ENCODE measurements at regions not wholly inside any gene's neighbourhood (a gene's known extent, or its start where the extent isn't known, plus 50 kb on each side); places are given as distances from the start of the nearest gene placed in this dataset.
A peak's percentile ranks its signal among the peaks of the same experiment; 100 is the strongest.

DNA sequence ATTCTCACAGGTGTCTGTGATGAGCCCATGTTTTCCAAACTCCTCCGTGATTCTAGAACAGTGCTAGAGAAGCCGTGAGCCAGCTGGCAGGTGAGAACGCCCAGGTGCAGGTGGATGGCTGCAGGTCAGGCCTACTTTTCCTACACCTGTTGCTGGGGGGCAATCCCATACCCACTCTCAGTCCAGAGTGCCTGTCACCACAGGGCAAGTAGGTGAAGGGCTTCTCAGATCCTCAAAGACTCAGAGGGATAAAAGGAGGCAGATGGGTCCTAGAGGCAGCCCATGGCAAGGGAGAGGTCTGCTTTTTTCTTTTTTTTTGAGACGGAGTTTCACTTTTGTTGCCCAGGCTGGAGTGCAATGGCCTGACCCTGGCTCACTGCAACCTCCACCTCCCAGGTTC is 50.7 kb upstream of the H6PD start:
- H3K14ac ChIP-seq (replicated peaks; ENCODE audit: low read depth, low read length): 0 out of 2 replicates have a peak overlapping the region, but pooled peaks have one; percentile 81
- H4K5ac ChIP-seq (ENCODE audit: low read depth, low read length): no peak overlapping the region
- 0 out of 2 replicates have a peak overlapping the region, but pooled peaks have one; percentile 46 for H3K23ac ChIP-seq (ENCODE audit: low read depth, low read length)
- peak overlapping the region; percentile 64 for H3K4me2 ChIP-seq (ENCODE audit: low read depth, low read length)
- DNase-seq: no peak
- H3K4me1 ChIP-seq (ENCODE audit: control insufficient read depth, insufficient read depth, low read length): peaks cover 23% of the 10 kb centered on the region
- H3K27ac ChIP-seq (ENCODE audit: insufficient read depth, low read length): no peak overlapping the region
- H2BK15ac ChIP-seq (ENCODE audit: low read depth, low read length): peak overlapping the region; percentile 44; the same call in 1 of the 3 replicates
- H3K9me1 ChIP-seq (ENCODE audit: insufficient read depth, low read length): peaks cover 27% of the 10 kb centered on the region
- no CpG with 5 or more reads among the region's 4 CpGs for WGBS, 2 experiments (ENCODE audit: extremely low coverage in 2 of 2, insufficient read length in 1 of 2)
- H3K4me3 ChIP-seq (ENCODE audit: insufficient read depth, low read depth, low read length): peak overlapping the region; percentile 87
- no peak overlapping the region for H3K56ac ChIP-seq (ENCODE audit: extremely low read depth, insufficient read depth, low read length)
- H2BK5ac ChIP-seq (ENCODE audit: low read depth, low read length, poor library complexity, severe bottlenecking): no peak overlapping the region
- H3K9me3 ChIP-seq (ENCODE audit: control insufficient read depth, insufficient read depth, low read length): no peaks in the 10 kb centered on the region
- no peaks in the 10 kb centered on the region for H3K27me3 ChIP-seq (ENCODE audit: control insufficient read depth, insufficient read depth, low read length)
- no peak overlapping the region for H4K91ac ChIP-seq (ENCODE audit: insufficient read depth, low read depth, low read length)
- peak overlapping the region in 1 of 2 experiments; percentile 37; a peak in 2 of 4 replicates for H4K8ac ChIP-seq (ENCODE audit: low read depth in 2 of 2, low read length in 2 of 2)
- no peak overlapping the region for H3K9ac ChIP-seq (ENCODE audit: low read depth, low read length)
- H3K18ac ChIP-seq (ENCODE audit: low read depth, low read length): no peak overlapping the region
- H2AK9ac ChIP-seq (replicated peaks; ENCODE audit: low read depth, low read length, poor library complexity): peak overlapping the region; percentile 92
- peak overlapping the region; percentile 63; the same call in 1 of the 2 replicates for H2AK5ac ChIP-seq (ENCODE audit: low read depth, low read length)
- ChIA-PET CTCF (no interaction called here), POLR2A (ENCODE audit: unreplicated experiment) (no interaction called here)
- TF ChIP-seq, protein P1, sequence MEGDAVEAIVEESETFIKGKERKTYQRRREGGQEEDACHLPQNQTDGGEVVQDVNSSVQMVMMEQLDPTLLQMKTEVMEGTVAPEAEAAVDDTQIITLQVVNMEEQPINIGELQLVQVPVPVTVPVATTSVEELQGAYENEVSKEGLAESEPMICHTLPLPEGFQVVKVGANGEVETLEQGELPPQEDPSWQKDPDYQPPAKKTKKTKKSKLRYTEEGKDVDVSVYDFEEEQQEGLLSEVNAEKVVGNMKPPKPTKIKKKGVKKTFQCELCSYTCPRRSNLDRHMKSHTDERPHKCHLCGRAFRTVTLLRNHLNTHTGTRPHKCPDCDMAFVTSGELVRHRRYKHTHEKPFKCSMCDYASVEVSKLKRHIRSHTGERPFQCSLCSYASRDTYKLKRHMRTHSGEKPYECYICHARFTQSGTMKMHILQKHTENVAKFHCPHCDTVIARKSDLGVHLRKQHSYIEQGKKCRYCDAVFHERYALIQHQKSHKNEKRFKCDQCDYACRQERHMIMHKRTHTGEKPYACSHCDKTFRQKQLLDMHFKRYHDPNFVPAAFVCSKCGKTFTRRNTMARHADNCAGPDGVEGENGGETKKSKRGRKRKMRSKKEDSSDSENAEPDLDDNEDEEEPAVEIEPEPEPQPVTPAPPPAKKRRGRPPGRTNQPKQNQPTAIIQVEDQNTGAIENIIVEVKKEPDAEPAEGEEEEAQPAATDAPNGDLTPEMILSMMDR (conservative IDR thresholded peaks at IDR 0.05; ENCODE audit: low read depth, low read length): no peak
- TF ChIP-seq MXI1 (IDR thresholded peaks at IDR 0.05; ENCODE audit: borderline replicate concordance, low read depth, low read length): no peak
- no peak for TF ChIP-seq MAZ (IDR thresholded peaks at IDR 0.05; ENCODE audit: borderline replicate concordance, low read depth, low read length)
- TF ChIP-seq MAFK (IDR thresholded peaks at IDR 0.05; ENCODE audit: low read depth, low read length): no peak
- no peak for TF ChIP-seq RCOR1 (IDR thresholded peaks at IDR 0.05; ENCODE audit: insufficient replicate concordance, low read length)
- TF ChIP-seq, protein P2, sequence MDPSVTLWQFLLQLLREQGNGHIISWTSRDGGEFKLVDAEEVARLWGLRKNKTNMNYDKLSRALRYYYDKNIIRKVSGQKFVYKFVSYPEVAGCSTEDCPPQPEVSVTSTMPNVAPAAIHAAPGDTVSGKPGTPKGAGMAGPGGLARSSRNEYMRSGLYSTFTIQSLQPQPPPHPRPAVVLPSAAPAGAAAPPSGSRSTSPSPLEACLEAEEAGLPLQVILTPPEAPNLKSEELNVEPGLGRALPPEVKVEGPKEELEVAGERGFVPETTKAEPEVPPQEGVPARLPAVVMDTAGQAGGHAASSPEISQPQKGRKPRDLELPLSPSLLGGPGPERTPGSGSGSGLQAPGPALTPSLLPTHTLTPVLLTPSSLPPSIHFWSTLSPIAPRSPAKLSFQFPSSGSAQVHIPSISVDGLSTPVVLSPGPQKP (IDR thresholded peaks at IDR 0.05; ENCODE audit: borderline replicate concordance, low read depth, low read length): no peak
- no peak for TF ChIP-seq CEBPB (IDR thresholded peaks at IDR 0.05; ENCODE audit: low read depth, low read length)
- no peak for TF ChIP-seq NFE2L2 (IDR thresholded peaks at IDR 0.05; ENCODE audit: low read depth, low read length)
- no peak for TF ChIP-seq CHD1 (IDR thresholded peaks at IDR 0.05; ENCODE audit: low read depth, low read length)
- TF ChIP-seq, protein P3, sequence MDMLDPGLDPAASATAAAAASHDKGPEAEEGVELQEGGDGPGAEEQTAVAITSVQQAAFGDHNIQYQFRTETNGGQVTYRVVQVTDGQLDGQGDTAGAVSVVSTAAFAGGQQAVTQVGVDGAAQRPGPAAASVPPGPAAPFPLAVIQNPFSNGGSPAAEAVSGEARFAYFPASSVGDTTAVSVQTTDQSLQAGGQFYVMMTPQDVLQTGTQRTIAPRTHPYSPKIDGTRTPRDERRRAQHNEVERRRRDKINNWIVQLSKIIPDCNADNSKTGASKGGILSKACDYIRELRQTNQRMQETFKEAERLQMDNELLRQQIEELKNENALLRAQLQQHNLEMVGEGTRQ (IDR thresholded peaks at IDR 0.05; ENCODE audit: low read depth, low read length): no peak
- TF ChIP-seq BHLHE40 (IDR thresholded peaks at IDR 0.05; ENCODE audit: low read depth, low read length): no peak
- no peak for TF ChIP-seq POLR2A (IDR thresholded peaks at IDR 0.05; ENCODE audit: low read depth, low read length)
- no peak for TF ChIP-seq FOS (IDR thresholded peaks at IDR 0.05; ENCODE audit: low read depth, low read length)
- no peak for TF ChIP-seq RFX5 (IDR thresholded peaks at IDR 0.05; ENCODE audit: low read depth, low read length)
- TF ChIP-seq SMC3 (IDR thresholded peaks at IDR 0.05; ENCODE audit: low read depth, low read length): no peak
- no peak for TF ChIP-seq RAD21 (IDR thresholded peaks at IDR 0.05; ENCODE audit: low read length)
- dilution Hi-C loops (cut with HindIII; ENCODE audit: low sequenced_read_pairs, unreplicated experiment) (no loop called here), intact Hi-C loops (cut with micrococcal nuclease) (no loop called here), in situ Hi-C loops (cut with MboI; ENCODE audit: low sequenced_read_pairs) (no loop called here)
- H2BK120ac ChIP-seq (ENCODE audit: low read depth, low read length): peak overlapping the region; percentile 70
- peaks cover 17% of the 10 kb centered on the region for H3K36me3 ChIP-seq (ENCODE audit: control insufficient read depth, insufficient read depth, low read length)
- H2AFZ ChIP-seq (replicated peaks; ENCODE audit: low read length, poor library complexity): no peak overlapping the region
- ATAC-seq (ENCODE audit: low read depth): no peak
- no TSS peak for BruUV-seq (replicated peaks)
- 0 out of 2 replicates have a peak overlapping the region, but pooled peaks have one; percentile 24 for H2BK20ac ChIP-seq (ENCODE audit: low read depth, low read length)
- H3K79me1 ChIP-seq (ENCODE audit: low read depth in 1 of 2, low read length in 2 of 2): peaks cover 24 to 71% of the 10 kb centered on the region in 2 experiments
- H3K4ac ChIP-seq (ENCODE audit: low read depth, low read length): peak overlapping the region; percentile 76; the same call in 1 of the 2 replicates
- H4K20me1 ChIP-seq (ENCODE audit: insufficient read depth, low read length): peaks cover 23% of the 10 kb centered on the region
